Glomerular endothelial cell (primary cell): ENCODE measurements at regions not wholly inside any gene's neighbourhood (a gene's known extent, or its start where the extent isn't known, plus 50 kb on each side); places are given as distances from the start of the nearest gene placed in this dataset.

Experiments
- DNase-seq: peaks from one replicate; pipeline ENCODE4 v3.0.0-alpha.2; 2011; ENCODE audit warnings: low read depth, low spot score; ENCODE audit errors: extremely low read depth

DNA sequence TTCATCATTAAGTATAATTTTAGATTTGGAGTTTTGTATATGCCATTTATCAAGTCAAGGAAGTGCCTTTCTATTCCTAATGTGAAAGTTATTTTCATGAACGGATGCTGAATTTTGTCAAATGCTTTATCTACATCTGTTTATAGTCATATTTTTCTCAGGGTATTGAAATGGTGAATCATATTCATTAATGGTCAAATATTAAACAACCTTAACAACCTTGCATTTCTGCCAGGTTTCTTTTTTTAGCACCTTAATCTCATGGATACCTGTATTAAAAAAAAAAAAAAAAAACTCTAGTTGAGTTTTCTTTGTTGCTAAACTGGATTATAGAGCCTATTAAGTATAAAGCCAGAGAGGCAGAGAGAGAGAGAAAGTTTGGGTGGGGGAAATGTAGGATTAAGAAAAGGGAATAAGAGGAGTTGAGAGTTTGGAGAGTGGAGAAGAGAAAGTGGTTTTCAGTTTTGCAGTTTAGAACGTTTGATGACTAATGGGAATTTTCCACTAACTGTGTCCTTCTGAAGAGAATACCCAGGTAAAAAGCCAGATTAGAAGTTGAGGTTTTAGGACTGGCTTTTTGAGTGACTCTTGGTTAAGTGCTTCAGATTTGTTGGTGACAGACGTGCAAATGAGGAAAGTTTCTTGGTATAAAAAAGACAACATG is 305.0 kb downstream of the HLX start:
- DNase-seq, result no peak

DNA sequence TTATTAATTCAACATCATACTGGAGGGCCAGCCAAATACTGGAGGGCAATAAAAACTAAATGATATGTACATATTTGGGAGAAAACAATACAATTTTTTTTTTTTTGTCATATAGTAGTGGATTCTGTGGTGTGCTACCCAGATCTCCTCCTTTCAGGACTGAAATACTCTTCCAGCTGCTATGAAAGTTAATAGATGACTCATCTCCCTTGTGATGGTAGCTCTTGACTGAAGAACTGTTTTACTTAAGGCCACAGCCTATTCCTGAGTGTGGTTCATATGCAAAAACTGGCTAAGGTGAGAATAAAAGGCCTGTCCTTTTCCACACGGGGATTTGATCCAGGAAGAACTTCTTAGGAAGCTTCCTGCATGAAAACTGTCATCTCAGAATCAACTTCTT is 307.9 kb downstream of the HLX start:
- no peak for DNase-seq

DNA sequence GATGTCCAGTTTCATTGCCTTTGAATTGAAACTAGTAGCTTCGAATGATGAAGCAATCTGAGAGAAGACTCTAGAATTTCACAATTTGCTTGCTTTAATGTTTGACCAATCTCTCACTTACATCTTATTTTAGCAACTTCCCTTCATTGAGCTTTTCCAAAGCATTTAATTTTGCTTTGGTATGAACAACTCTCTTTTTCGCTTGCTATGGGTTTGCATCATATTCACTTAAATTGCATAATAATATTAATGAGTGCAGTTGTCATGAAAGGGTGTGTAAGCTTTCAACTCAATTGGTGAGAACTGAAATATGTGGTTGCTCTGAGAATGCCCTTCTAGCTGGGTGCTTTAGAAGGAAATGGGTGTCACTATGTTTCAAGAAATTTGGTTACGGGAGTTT is 309.2 kb downstream of the HLX start:
- no peak for DNase-seq

DNA sequence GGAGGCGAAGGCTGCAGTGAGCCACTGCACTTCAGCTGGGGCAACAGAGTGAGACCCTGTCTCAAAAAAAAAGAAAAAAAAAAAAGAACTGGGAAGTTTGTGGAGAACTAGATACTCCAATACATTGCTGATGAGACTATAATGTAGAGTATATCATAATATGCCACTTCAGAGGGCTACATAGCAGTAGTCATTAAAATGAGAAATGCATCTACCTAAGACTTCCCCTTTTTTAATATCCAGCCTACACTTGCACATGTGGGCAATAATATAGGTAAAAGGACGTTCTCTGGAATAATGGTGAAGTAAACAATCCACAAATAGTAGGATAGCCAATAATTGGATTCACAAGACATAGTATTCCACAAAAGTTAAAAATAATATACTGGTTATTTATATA is 311.0 kb downstream of the HLX start:
- no peak for DNase-seq

DNA sequence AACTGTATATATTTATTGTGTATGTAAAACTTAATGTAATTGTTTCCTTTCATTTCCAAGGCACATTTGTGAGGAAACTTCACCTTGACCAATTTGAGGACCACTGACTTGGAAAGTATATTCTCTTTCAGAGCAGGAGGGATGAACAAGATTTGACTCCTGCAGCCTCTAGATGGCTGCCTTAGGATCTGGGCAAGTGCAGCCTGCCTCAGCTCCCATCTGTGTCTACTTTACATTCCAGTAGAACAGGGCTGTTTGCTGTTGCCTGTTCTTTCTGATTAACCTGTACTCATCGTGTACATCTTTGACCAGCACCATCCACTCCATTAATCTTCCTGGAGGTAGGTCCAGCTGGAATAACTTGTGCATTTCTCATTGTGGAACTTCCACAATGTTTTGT is 312.8 kb downstream of the HLX start:
- DNase-seq, result no peak

DNA sequence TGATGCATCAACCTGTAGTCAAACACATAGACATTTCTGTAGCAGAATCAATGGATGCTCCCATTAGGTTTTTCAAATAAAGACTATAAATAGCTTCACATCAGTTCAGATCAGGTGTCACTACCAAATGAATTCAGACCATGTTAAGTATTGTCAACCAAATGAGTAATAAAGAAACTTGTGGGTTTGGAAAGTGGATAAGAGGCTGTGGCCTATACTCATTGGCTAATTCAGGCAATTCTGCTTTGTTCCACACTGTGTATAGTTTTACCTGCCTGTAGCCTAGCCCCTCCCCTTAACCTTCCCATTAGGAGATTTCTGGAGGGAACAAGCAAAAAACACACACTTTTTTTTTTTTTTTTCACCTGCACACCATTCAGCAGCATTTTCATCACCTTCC is 321.2 kb downstream of the HLX start:
- DNase-seq, result no peak

DNA sequence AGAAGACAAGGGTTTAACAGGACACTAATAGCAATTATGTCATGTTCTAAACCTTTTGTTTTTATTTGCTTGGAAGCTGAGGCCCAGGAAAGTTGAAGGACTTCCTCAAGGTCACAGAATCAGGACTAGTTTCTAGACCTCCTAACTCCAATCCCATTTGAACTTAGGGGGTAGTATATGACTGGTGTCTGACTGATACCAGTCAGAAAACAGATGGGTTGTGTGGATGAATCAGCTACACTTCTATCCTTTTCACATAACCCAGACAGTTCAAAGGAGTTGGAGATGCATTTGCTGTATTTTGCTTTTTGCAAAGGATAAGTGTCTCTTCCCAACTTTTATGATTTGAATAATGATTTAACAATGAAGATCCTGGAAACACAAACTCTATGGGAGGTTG is 322.5 kb downstream of the HLX start:
- no peak for DNase-seq

DNA sequence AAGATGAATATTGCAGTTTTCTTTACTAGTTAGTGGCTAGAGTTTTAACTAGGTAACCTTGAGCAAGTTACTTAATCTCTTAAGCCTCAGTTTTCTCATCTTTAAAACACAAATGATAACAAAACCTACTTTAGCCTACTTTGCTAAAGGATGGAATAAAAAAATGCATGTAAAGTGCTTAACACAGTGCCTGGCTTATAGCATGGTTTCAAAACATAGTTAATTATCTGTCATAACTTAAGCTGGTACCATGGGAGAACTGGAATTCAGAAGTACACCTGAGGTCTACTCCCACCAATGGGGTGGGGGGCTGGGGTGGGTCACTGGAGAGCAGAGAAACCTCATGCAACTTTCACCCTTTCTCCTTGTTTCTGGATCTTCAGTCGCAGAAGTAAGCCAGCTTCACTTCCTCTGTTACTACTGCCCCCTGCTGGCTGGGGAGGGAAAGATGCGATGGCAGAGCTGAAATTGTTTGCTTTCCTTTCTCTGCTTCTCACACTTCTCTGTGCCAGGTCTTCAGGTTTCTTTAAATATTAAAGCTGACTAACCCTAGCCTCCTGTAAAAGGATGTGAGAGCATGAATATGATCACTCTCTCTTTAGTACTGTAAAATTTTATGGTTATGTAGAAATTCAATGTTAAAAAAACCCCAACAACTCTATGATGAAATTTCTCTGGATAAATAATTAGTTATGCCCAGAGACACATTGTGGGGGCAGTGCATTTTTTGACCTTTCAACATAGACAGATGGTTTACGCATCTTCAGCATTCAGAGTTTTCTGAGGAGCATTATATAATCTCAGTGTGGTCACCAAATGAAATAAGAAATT is 324.2 kb downstream of the HLX start:
- peak; percentile 37 for DNase-seq

DNA sequence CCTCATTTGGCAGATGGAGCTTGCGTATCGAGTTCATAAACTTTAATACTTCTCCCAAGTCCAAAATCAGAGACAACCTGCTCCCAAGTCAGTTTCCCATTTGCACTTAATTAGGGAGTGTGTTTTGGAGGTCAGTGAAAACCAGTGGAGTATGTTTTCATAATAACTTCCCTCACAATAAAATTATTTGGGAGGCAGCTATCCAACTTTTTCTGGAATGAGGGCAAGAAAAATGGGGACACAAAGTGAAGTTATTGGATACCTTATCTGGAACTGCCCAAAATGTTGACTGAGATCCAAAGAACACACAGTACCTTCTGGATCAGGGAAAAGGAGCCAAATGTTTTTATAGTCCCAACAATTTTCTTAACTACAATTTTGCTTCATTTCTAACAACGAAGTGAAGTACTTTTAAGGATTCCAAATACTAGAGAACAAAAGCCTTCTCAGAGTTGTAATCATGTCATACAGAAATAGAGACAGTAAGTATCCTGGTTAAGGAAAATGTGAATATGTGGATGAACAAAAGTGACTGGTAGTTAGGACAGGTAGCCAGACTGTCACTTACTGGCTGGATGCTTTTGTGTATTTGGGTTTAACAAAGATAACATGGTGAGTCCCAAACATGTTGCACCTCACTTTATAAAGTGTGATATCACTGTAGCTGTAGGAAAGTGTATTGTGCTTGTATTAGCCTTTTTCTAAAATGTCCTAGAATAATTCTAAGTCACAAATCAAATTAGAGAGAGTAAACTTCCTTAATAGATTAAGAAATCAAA is 325.0 kb downstream of the HLX start:
- DNase-seq, result no peak

DNA sequence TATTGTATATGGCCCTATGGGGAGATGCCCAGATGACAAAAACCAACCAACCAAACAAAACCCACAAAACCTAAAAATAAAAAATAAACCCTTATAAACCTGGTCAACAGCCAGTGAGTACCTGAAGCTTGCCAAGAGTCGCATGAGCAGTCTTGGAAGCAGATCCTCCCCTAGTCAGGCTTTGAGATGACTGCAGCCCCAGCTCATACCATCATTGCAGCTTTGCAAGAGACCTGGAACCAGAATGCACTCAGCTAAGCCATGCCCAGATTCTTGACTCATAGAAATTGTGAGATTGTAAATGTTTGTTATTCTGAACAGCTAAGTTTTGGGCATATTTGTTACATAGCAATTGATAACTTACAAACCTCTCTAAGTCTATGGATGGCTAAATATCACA is 326.8 kb downstream of the HLX start:
- no peak for DNase-seq

DNA sequence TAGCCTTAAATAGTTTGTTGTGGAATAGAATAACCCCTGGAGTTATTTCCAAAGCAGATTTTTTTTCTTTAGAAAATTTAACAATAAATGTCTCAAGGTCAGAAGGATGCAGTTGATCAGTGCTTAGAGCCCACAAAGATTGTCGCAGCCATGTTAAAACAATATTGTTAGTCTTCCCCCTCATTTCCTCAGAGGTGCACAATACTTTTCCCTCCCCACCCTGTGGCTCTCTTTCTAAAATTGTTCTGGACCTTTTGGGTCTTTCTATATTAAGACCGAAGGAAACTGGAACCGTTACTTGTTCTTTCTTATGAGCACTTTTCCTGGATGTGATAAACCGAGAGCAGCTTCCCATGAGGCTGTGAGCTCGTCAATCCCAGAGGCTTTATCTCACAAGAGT is 333.7 kb downstream of the HLX start:
- DNase-seq, result no peak

DNA sequence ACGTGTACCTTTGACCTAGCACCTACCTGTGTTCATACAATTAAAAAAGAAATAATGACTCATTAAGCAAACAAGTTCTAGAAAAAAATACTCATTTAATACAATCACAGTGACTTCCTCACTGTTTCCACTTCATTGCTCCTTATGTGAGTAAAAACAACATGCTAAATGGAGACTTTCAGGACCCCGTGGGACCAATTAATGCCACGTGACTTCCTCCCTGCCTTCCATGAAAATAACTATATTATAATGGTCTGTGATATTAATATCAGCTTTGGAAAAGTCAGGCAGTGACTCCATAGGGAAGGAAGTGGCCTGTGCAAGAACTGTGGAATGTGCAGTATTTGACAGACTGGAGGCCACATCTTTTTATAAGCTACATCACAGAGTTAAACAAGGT is 337.8 kb downstream of the HLX start:
- DNase-seq, result peak; percentile 67

DNA sequence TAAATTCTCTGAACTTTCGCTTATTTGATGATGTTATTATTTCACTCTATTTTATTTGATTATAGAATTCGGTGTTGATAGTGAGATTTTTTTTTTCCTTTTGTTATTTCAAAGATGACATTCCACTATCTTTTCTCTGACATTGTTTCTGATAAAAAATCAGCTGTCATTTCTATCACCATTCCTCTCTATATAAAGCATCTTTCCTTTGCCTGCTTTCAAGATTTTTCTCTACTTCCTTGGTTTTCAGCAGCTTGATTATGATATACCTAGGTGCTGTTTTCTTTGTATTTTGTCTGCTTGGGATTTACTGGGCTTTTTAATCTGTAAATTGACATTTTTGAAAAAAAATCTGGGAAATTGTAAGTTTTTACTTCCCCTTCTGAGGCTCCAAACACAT is 344.0 kb downstream of the HLX start:
- no peak for DNase-seq

DNA sequence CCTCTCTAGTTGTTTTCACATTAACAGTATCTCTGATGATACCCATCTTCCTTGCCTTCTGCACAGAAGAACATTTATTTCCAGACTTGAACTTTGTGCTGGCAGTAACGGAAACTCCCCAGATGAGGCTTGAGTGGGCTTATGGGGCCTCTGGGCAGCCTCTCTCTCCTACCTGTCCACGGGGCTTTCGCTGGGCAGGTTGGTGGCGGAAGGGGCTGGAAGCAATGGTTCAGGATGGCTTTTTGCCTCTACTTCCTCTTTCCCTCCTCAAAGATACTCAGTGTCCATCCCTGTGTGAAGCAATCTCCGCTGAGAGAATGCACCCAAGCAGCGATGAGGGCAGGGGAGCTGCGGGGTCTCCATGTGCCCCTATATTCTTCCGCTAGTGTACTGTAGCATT is 348.2 kb downstream of the HLX start:
- no peak for DNase-seq

DNA sequence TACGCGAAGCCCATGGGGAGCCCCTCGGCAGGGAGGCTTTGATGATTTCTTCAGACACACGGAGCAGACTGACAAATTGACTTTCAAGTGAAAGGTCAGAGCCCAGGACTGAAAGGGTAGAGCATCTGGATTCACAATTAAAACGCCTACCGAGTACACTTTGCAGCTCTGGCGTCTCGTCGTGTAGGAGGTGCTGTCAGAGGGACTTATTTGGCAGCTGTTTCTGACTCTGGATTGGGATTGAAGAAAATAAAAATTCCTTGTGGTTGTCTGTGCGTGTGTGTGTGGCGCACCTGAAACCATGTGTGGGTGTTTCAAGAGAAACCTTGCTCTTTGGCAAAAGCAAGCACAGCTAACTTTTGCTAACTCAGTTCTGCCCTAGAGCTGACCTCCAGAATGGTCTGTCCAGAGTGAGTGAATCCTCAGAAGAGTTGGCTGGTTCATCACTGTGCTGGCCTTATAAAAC is 348.7 kb downstream of the HLX start:
- no peak for DNase-seq

DNA sequence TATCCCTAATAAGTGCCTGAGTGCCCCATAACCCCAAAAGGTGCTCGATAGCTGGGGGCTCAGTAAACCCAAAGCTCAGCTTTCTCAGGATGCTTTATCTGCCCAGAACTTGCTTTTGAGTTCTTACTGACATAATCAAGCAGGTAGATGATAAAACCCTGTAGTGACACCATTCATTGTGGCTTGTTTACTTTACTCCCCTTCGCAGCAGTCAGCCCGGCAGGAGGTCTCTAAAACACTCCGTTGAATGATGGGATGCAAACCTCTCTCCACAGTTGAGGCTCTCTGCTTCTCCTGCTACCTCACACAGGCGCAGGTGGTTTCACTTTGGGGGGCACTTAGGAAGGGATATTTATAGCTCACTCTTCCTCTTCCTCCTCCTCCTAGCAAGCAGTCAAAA is 349.4 kb downstream of the HLX start:
- DNase-seq, result no peak

DNA sequence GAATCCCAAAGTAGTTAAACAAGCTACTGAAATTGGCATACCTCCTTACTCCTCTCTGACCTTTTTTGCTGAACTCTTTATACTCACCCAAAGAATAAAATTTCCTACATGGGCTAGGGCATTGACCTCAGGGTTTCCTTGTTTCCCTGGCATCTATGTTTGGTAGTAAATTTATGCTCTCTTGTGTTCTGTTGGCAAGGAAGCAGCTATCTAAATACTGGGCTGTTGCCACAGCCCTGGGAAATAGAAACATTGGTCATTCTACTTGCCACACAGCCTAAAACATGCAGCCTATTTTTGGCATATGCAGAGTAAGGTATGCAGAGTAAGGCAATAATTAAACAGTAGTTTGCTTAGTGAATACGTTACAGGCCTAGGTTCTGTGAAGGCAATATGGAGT is 351.4 kb downstream of the HLX start:
- peak; percentile 22 for DNase-seq

DNA sequence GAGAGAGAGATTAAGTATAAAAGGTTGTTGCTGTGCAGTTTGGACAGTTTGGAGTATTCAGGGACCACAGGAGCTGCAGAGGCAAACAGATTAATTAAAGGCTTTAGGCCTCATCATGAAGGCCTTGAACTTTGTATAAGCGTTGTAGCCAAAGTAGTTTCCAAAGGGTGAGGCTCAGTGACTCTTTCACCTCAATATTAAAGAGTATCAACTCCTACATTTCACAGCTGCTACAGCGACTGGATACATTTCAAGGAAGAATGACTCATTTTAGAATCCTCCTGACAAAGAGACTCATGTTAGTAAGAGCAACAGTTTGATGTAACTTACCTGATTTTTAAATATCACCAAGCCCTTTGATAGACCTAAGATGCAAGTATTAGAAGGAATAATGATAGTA is 355.5 kb downstream of the HLX start:
- no peak for DNase-seq

DNA sequence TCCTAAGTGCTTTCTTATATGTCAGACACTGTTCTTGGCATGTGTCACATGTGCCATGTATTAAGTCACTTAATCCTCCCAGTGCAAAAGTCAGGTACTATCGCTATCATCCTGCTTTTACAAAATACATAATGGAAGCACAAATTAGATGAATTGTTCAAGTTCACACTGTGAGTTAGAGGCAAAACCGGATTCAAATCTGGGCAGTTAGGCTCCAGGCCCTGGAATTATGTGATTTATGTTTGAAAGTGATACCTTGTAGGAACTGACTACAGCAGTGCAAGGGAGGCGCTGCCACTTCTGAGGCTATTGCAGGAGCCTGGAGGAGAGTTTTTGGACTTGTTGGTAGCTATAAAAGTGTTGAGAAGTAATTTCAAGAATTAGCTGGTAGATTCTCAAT is 358.3 kb downstream of the HLX start:
- DNase-seq, result no peak

DNA sequence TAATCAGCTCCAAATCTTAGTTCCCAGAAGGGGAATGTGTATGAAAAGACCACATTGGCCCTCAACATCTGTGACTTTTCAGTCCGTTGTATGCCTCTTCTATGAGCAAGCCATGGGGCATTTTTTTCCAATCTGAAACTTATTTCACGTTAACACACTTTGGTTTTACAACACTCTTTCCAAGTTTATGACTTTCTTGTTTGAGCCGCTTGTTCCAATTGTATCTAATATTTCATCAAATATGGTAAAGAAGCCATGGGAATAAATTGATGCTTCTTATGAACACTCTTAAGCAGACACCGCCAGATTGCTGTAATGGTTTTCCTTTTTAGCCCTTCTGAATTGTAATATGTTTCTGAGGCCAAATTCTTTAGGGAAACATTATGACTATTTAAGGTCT is 359.9 kb downstream of the HLX start:
- no peak for DNase-seq

DNA sequence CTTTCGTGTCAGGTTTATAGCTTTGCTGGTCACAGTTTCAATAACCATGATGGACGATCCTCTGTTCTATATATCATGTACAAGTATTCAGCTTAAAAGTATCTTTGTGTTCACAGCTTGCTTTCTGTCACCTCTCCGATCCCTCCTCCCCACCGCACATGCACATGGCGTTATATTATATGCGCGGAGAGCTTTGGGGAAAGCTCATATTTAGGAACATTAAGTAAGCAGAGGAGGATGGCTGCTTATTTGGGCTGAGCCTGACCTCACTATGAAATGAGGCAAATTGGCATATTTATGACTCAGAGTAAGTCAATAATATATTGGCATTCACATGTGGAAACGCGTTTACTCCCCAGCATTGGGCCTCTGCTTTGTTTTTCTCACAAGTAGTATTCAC is 360.5 kb downstream of the HLX start:
- no peak for DNase-seq

DNA sequence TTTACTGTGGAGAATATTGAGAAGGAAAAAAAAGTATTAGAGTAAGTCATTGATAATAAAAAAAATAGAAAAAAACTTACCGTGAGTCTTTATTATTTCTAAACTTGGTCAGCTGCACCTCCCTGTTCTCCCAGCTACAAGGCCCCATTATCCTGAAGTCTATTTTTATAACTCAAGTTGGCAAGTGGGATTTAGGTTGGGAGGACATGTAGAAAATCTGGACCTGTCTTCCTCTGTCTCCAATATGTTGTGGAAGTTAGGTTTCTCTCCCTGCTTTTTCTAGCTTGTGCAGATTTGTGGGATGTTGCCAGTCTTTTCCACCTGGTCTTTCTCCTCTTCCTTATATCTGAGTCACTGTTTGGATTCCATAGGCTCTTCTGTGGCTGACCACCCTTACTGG is 361.4 kb downstream of the HLX start:
- DNase-seq, result no peak
